ENCODE measurements at regions not wholly inside any gene's neighbourhood (a gene's known extent, or its start where the extent isn't known, plus 50 kb on each side); places are given as distances from the start of the nearest gene placed in this dataset.

DNA sequence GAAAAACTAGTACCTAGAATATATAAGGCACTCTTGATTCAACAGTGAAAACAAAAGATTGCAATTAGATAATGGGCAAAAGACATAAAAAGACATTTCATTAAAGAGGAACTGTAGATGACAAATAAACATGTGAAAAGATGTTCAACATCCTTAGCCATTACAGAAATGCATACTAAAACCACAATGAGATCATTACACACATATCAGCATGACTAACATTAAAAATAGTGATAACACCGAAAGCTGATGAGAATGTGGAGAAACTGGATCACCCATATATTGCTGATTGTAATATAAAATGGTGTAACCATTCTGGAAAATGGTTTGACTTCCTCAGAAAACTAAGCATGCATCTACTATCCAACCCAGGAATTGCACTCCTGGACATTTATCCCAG lies 340.3 kb downstream of the SEC16B start:
- H3K4me3 ChIP-seq (ENCODE audit: low read length): no peak overlapping the region
- no peaks in the 10 kb centered on the region for H3K27me3 ChIP-seq (ENCODE audit: insufficient read depth, low read length)
- H3K4me1 ChIP-seq (ENCODE audit: insufficient read depth, low read length): no peaks in the 10 kb centered on the region
- H3K36me3 ChIP-seq (ENCODE audit: insufficient read depth, low read length): no peaks in the 10 kb centered on the region
- H3K9me3 ChIP-seq (ENCODE audit: low read length): no peaks in the 10 kb centered on the region
- H2AFZ ChIP-seq (ENCODE audit: low read depth, low read length): no peak overlapping the region

DNA sequence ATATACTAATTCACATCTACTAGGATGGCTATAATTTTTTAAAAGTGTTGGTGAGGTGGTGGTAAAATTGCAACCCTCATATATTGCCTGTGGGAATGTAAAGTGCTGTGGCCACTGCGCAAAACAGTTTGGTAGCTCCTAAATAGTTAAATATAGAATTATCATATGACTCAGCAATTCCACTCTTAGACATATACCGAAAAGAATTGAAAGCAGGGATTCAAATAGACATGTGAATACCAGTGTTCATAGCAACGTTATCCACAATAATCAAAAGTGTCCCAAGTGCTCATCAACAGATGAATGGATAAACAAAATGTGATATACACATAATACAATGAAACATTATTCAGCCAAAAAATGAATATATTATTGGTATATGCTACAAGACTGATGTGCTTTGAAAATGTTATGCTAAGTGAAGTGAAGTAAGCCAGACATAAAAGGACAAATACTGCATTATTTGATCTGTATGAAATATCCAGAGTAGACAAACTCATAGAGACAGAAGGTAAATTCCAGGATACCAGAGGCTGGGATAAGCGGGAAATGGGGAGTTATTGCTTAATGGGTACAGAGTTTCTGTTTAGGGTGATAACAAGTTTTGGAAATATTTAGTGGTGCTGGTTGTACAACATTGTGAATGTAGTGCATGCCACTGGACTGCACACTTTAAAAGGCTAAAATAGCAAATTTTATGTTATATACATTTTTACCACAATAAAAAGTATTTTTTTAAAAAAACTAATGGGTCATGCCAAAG lies 342.5 kb downstream of the SEC16B start:
- no peaks in the 10 kb centered on the region for H3K4me1 ChIP-seq (ENCODE audit: insufficient read depth, low read length)
- no peak overlapping the region for H2AFZ ChIP-seq (ENCODE audit: low read depth, low read length)
- H3K36me3 ChIP-seq (ENCODE audit: insufficient read depth, low read length): no peaks in the 10 kb centered on the region
- no peak overlapping the region for H3K4me3 ChIP-seq (ENCODE audit: low read length)
- no peaks in the 10 kb centered on the region for H3K9me3 ChIP-seq (ENCODE audit: low read length)
- no peaks in the 10 kb centered on the region for H3K27me3 ChIP-seq (ENCODE audit: insufficient read depth, low read length)

DNA sequence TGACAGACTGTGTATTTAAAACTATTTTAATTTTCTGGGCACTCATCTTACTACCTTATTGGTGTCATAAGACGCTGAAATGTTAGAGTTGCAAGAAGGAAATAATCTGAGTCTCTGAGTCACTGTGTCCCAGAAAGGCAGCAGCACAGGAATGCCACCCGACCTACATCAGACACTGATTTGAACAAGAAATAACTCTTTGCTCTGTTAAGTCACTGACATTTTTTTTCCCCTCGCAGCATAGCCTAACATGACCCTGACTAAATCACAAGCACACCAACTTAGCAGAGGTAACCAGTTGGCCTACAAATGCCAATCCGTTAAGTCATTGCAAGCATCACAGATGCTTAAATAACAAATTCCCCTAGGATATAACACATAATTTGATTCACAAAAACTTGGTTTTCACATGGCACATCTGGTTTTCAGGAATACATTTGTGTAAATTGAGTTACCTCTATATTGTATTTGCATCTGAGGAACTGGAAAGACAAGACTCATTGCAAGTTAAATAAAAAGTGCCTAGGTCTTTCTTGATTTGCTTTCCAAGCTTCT lies 349.1 kb downstream of the SEC16B start:
- no peaks in the 10 kb centered on the region for H3K9me3 ChIP-seq (ENCODE audit: low read length)
- H3K4me3 ChIP-seq (ENCODE audit: low read length): no peak overlapping the region
- no peaks in the 10 kb centered on the region for H3K4me1 ChIP-seq (ENCODE audit: insufficient read depth, low read length)
- H3K27me3 ChIP-seq (ENCODE audit: insufficient read depth, low read length): no peaks in the 10 kb centered on the region
- H3K36me3 ChIP-seq (ENCODE audit: insufficient read depth, low read length): no peaks in the 10 kb centered on the region
- H2AFZ ChIP-seq (ENCODE audit: low read depth, low read length): no peak overlapping the region

DNA sequence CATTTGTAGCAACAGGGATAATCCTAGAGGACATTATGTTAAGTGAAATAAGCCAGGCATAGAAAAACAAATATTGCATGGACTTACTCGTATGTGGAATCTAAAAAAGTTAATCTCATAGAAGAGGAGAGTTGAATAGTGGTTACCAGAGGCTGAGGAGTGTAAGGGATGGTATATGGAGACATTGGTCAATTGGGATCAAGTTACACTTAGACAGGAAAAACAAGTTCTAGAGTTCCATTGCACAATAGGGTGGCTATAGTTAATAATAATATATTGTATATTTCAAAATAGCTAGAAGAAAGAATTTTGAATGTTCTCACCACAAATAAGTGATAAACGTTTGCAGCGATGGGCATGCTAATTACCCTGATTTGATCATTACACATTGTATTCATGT lies 354.6 kb downstream of the SEC16B start:
- H3K36me3 ChIP-seq (ENCODE audit: insufficient read depth, low read length): no peaks in the 10 kb centered on the region
- H3K4me1 ChIP-seq (ENCODE audit: insufficient read depth, low read length): no peaks in the 10 kb centered on the region

DNA sequence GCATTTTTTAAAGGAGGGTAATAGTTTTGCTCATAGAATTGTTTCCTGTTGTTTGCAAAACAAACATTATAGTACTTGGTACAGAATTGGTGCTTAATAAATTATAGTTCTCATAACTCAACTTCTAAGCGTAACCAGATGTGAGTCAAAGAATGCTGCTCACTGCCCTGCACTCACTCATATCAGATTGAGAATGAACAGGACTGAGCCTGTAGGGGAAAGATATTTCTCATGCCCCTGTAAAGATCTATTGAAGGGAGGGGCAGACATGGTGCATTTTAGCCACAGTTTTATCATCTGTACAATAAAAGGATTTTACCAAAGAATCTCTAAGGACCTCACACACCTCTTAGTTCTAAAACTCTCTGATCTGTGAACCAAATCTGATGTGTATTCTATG lies 358.5 kb downstream of the SEC16B start:
- Histone ChIP-seq H3K4me1 (ENCODE audit: insufficient read depth, low read length) (no peaks in the 10 kb centered on the region), H3K36me3 (ENCODE audit: insufficient read depth, low read length) (no peaks in the 10 kb centered on the region), H3K27me3 (ENCODE audit: insufficient read depth, low read length) (no peaks in the 10 kb centered on the region), H3K4me3 (ENCODE audit: low read length) (no peak overlapping the region), H2AFZ (ENCODE audit: low read depth, low read length) (no peak overlapping the region), H3K9me3 (ENCODE audit: low read length) (no peaks in the 10 kb centered on the region)

More for the DNA sequence above, 354.6 kb downstream of the SEC16B start:
- no peak overlapping the region for H3K4me3 ChIP-seq (ENCODE audit: low read length)
- H3K27me3 ChIP-seq (ENCODE audit: insufficient read depth, low read length): no peaks in the 10 kb centered on the region
- H3K9me3 ChIP-seq (ENCODE audit: low read length): no peaks in the 10 kb centered on the region
- no peak overlapping the region for H2AFZ ChIP-seq (ENCODE audit: low read depth, low read length)

DNA sequence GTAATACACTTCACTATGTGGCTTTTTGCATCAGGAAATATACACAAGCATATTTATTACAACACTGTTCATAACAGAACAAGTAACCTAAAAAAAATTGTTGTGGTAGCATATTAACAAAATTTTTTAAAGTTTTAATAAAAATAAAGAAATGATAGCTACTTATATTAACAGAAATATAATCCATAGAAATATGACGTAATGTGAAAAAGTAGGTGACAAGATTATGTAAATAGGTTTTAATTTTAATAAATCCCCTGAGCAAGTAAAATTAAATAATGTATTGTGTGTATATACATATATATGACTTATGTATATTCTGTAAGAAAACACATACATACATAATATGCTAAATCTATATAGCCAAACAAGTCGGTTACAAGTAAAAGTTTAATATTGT lies 359.9 kb downstream of the SEC16B start:
- Histone ChIP-seq H3K4me3 (ENCODE audit: low read length) (no peak overlapping the region), H3K27me3 (ENCODE audit: insufficient read depth, low read length) (no peaks in the 10 kb centered on the region), H2AFZ (ENCODE audit: low read depth, low read length) (no peak overlapping the region), H3K36me3 (ENCODE audit: insufficient read depth, low read length) (no peaks in the 10 kb centered on the region), H3K4me1 (ENCODE audit: insufficient read depth, low read length) (no peaks in the 10 kb centered on the region), H3K9me3 (ENCODE audit: low read length) (no peaks in the 10 kb centered on the region)

DNA sequence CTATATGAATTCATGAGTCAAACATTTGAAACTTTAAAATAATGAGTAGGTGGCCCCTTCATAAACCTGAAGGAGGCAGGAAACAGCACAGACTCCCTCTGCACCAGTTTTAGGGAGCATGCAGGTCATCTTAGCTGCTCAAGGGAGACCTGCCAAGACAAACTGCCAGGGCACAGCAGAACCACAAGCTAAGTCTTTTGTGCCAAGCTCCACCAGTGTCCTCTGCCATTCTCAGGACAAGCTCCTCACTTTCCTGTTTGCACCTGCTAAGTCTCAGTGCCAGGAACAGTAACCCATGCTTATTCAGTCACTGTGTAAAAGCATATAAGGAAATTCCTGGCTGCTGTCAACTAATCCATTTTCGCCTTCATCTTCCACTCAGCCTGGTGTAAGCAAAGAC lies 368.9 kb downstream of the SEC16B start:
- no peaks in the 10 kb centered on the region for H3K9me3 ChIP-seq (ENCODE audit: low read length)
- H3K4me1 ChIP-seq (ENCODE audit: insufficient read depth, low read length): no peaks in the 10 kb centered on the region
- no peaks in the 10 kb centered on the region for H3K27me3 ChIP-seq (ENCODE audit: insufficient read depth, low read length)
- no peak overlapping the region for H3K4me3 ChIP-seq (ENCODE audit: low read length)
- H2AFZ ChIP-seq (ENCODE audit: low read depth, low read length): no peak overlapping the region
- no peaks in the 10 kb centered on the region for H3K36me3 ChIP-seq (ENCODE audit: insufficient read depth, low read length)

DNA sequence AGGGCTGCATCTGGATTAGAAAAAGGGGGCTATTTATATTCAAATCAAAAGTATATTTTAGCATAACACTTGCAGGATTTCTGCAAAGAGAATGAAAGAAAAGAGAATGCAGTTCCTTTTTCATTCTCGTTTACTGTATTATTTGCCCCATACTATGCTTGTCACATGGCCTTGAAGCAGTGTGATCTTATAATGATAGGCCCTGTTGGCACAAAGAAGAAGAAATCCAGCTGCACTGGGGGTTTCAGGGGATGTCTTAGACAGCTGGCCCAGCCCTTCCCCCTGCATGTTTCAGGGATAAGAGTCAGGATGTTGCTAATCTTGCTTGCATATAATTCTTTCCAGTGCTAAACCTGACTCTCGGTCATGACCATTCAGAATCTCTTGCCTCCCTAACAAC lies 369.5 kb downstream of the SEC16B start:
- no peak overlapping the region for H3K4me3 ChIP-seq (ENCODE audit: low read length)
- H3K27me3 ChIP-seq (ENCODE audit: insufficient read depth, low read length): no peaks in the 10 kb centered on the region
- H3K9me3 ChIP-seq (ENCODE audit: low read length): no peaks in the 10 kb centered on the region
- H2AFZ ChIP-seq (ENCODE audit: low read depth, low read length): no peak overlapping the region
- no peaks in the 10 kb centered on the region for H3K4me1 ChIP-seq (ENCODE audit: insufficient read depth, low read length)
- H3K36me3 ChIP-seq (ENCODE audit: insufficient read depth, low read length): no peaks in the 10 kb centered on the region

DNA sequence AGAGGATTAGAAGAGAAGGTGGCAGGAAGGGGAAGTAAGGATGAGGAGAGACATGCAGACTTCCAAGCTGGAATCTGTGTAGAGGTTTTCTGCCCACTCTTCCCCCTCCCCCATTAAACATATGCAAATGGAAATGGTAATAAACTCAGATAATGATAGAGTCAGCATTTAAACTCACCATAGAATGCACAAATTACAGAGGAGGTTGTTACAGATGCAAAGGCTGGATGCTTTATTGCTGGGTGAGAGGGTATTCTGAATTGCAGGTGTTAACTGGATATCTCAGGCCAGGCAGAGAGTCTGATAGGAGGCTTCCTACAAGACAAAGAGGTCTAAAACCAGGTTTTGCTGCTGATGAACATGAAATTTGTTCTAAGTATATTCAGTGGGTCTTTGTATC lies 372.5 kb downstream of the SEC16B start:
- Histone ChIP-seq H3K4me1 (ENCODE audit: insufficient read depth, low read length) (no peaks in the 10 kb centered on the region), H3K9me3 (ENCODE audit: low read length) (no peaks in the 10 kb centered on the region), H3K36me3 (ENCODE audit: insufficient read depth, low read length) (no peaks in the 10 kb centered on the region), H3K27me3 (ENCODE audit: insufficient read depth, low read length) (no peaks in the 10 kb centered on the region), H3K4me3 (ENCODE audit: low read length) (no peak overlapping the region), H2AFZ (ENCODE audit: low read depth, low read length) (no peak overlapping the region)

DNA sequence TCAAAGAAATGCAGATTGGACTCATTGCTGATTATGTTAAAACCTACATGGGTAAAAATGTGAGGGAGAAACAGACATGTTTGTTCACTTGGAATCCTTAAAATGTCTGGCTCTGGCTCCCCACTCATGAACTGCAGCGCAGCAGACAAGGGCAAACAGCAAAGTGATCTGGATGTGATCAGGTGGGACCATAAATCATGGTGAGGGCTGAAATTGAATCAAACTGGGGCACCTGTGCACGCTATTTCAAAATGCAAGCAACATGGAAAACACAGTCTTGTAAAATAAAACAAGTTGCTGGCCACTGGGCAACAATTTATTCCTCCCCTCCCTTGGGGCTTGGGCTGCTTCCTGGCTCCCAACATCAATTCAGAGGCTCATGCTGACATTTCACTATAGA lies 373.4 kb downstream of the SEC16B start:
- no peak overlapping the region for H3K4me3 ChIP-seq (ENCODE audit: low read length)
- H3K27me3 ChIP-seq (ENCODE audit: insufficient read depth, low read length): no peaks in the 10 kb centered on the region
- no peaks in the 10 kb centered on the region for H3K4me1 ChIP-seq (ENCODE audit: insufficient read depth, low read length)
- H3K36me3 ChIP-seq (ENCODE audit: insufficient read depth, low read length): no peaks in the 10 kb centered on the region
- no peak overlapping the region for H2AFZ ChIP-seq (ENCODE audit: low read depth, low read length)
- H3K9me3 ChIP-seq (ENCODE audit: low read length): no peaks in the 10 kb centered on the region

DNA sequence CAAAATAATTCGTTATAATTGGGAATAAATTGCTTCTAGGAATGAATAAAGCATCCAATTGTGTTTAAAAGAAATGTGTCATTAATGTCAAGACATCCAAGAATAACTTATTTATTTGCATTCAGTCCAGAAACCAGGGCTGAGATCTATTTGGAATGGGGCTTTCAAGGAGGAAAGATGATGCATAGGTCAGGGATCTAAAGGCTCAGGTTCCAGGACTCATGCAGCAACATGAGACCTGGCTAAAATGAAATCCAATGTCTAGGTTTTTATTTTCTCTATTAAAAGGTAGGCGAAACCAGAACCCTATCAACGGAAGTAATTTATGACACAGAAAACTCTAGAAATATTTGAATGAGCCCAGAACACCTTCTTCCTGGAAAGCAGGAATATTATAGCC lies 376.8 kb downstream of the SEC16B start:
- no peaks in the 10 kb centered on the region for H3K36me3 ChIP-seq (ENCODE audit: insufficient read depth, low read length)
- H2AFZ ChIP-seq (ENCODE audit: low read depth, low read length): no peak overlapping the region
- no peak overlapping the region for H3K4me3 ChIP-seq (ENCODE audit: low read length)
- no peaks in the 10 kb centered on the region for H3K27me3 ChIP-seq (ENCODE audit: insufficient read depth, low read length)
- no peaks in the 10 kb centered on the region for H3K4me1 ChIP-seq (ENCODE audit: insufficient read depth, low read length)
- H3K9me3 ChIP-seq (ENCODE audit: low read length): no peaks in the 10 kb centered on the region

DNA sequence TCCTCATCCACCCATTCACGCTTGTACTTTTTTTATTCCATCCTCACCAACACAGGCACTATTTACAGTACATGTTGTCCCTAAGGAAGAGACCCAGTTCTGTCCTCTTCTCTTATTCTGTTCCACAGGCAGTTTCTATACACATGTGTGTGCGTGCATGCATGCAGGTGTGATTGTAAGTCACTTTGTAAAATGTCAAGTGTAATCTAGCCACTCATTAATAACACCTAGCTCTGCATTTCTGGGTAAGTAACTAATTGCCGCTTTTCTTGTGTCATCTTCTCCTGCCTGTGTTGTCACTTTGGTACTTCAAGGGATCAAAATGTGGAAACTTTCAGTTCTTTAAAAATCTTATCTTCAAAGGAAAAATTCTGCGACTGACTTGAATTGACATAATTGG lies 377.2 kb downstream of the SEC16B start:
- Histone ChIP-seq H3K4me1 (ENCODE audit: insufficient read depth, low read length) (no peaks in the 10 kb centered on the region), H2AFZ (ENCODE audit: low read depth, low read length) (no peak overlapping the region), H3K27me3 (ENCODE audit: insufficient read depth, low read length) (no peaks in the 10 kb centered on the region), H3K4me3 (ENCODE audit: low read length) (no peak overlapping the region), H3K36me3 (ENCODE audit: insufficient read depth, low read length) (no peaks in the 10 kb centered on the region), H3K9me3 (ENCODE audit: low read length) (no peaks in the 10 kb centered on the region)

DNA sequence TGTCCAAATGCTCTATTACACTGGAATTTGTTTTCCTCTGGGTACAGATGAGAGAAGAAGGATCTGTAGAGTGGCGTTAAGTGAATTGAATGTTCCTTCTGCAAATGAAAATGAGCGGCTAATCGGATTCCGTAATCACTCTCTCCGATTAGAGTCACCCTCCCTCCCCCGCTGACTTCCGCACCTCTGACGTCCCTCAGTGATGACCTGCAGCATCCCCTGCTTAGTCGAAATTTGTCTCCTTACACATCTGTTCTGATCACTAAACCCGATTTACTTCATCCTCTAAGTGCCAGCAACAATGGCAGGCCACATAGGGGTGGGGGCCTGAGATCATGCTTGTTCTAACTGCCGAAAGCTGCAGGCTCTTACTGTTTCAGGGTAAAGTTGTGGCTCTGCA lies 378.7 kb downstream of the SEC16B start:
- Histone ChIP-seq H3K27me3 (ENCODE audit: insufficient read depth, low read length) (no peaks in the 10 kb centered on the region), H3K4me1 (ENCODE audit: insufficient read depth, low read length) (no peaks in the 10 kb centered on the region), H3K36me3 (ENCODE audit: insufficient read depth, low read length) (no peaks in the 10 kb centered on the region), H3K9me3 (ENCODE audit: low read length) (no peaks in the 10 kb centered on the region), H3K4me3 (ENCODE audit: low read length) (no peak overlapping the region), H2AFZ (ENCODE audit: low read depth, low read length) (no peak overlapping the region)

DNA sequence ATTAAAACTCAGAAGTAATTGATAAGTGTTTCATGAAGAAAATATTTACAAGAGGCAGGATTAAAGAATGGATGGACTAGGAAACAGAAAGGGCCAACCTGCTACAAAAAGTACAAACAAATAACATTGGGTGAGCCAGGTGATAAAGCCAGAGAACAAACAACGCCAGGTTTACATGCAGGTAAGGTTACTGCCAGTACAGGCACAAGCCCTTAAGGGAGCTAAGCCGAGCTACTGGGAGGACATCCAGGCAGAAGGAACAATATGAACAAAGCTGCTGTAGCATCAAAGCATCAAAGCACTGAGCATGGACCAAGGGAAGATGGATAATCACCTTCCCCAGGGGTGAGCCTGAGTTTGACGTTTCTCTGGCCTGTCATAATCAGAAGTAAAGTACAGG lies 380.7 kb downstream of the SEC16B start:
- H3K9me3 ChIP-seq (ENCODE audit: low read length): no peaks in the 10 kb centered on the region
- no peak overlapping the region for H2AFZ ChIP-seq (ENCODE audit: low read depth, low read length)
- no peaks in the 10 kb centered on the region for H3K36me3 ChIP-seq (ENCODE audit: insufficient read depth, low read length)
- H3K27me3 ChIP-seq (ENCODE audit: insufficient read depth, low read length): no peaks in the 10 kb centered on the region
- H3K4me3 ChIP-seq (ENCODE audit: low read length): no peak overlapping the region
- H3K4me1 ChIP-seq (ENCODE audit: insufficient read depth, low read length): no peaks in the 10 kb centered on the region

All from neuron (in vitro differentiated cells).